ENCODE measurements at regions not wholly inside any gene's neighbourhood (a gene's known extent, or its start where the extent isn't known, plus 50 kb on each side); places are given as distances from the start of the nearest gene placed in this dataset.

DNA sequence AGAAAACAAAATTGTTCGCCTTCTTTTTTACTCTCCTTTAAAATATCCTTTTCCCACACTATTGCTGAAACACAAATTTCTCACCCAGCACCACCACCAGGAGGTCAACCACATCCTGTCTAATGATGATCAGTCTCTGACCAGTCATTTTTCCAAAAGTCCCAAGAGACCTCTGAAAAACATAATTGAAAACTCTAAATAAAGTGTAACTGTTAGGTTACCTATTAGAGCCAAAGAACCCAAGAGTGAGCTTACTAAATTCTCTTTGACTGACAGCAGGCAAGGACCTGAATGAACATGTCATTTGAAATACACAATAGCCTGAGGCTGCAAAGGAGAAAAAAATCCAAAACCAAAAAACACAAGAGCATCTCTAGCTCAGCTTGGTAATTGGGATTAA lies 735.4 kb downstream of the CBLN4 start:
- TF ChIP-seq CTCF (IDR thresholded peaks at IDR 0.05), result no peak
- no peak for TF ChIP-seq POLR2A (IDR thresholded peaks at IDR 0.05)
